Inflammatory macrophage treated with lipopolysaccharide for 4 hours (primary cell): ENCODE measurements at regions not wholly inside any gene's neighbourhood (a gene's known extent, or its start where the extent isn't known, plus 50 kb on each side); places are given as distances from the start of the nearest gene placed in this dataset.
"Not testable (repeated sequence)": the region's sequence is repeated elsewhere in the genome, so short reads cannot be mapped to it uniquely, and the experiment has no call there.

ENCODE experiments used
- DNase-seq: peaks from one replicate; pipeline ENCODE4 v3.0.0-alpha.2; 2020

DNA sequence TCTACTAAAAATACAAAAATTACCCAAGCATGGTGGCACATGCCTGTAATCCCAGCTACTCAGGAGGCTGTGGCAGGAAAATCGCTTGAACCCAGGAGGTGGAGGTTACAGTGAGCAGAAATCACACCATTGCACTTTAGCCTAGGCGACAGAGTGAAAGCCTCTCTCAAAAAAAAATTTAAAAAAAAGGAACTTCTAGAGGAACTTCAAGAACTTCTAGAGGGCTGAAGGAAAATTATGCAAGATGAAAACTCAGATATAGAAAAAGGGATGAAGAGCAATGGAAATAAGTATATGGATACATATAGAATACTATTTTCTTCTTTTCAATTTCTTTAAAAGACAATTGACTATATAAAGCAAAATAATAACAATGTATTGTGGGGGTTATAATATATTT is 51.2 kb upstream of the PRR5 start:
- DNase-seq: peak; percentile 38

DNA sequence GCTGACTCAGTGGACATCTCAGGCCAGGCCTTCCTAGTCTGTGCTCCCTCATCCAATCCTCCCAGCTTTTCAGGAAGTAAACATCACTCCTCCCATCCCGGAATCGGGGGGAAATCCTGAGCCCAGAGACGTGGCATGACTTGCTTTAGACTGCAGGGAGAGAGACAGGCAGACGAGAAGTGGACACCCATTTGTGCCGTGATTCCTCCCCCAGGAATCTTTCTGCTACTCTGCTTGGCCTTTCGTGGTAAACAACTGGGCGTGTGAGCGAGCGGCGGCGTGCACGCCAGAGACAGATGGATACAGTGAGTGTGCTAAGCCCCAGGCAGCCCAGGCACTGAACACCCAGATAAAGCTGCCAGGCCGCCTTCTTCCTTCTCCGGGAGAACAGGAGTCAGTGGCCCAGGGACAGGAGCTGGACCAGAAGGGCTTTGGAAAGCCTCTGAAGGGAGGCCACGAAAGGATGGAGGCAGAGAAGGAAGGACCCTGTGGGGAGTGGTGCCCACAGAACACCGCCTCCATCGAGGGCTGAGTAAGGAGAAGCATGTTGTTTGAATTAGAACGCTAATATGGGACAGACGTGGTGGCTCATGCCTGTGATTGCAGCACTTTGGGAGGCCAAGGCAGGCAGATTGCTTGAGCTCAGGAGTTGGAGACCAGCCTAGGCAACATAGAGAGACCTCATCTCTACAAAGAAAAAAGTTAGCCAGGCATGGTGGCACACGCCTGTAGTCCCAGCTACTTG is 53.0 kb upstream of the PRR5 start:
- DNase-seq: no peak

DNA sequence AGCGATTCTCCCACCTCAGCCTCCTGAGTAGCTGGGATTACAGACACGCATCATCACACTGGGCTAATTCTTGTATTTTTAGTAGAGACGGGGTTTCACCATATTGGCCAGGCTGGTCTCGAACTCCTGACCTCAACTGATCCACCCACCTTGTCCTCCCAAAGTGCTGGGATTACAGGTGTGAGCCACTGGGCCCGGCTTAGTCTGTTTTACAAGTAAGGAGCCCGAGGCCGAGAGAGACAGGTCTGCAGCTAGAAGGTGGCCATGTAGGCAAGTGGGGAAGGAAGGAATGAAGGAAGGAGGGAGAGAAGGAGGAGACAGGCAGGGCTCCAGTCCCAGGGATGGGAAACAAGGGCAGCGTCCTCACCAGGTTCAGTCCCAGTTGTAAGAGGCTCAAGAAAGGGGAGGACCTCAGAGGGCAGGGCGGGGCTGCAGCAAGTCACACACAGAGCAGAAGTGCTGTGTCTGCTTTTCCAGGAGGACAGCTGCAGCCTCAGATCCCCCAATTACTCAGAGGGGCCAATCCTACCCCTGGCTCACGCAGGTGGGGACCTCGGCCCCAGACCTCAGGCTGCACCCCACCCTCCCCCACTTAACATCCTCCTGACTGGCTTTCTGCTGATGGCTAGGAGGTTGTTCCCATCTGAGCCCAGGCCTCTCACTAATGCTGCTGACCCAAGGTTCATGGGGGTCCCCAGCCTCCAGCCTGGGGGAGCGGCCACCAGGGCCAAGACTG is 53.8 kb upstream of the PRR5 start:
- no peak for DNase-seq

DNA sequence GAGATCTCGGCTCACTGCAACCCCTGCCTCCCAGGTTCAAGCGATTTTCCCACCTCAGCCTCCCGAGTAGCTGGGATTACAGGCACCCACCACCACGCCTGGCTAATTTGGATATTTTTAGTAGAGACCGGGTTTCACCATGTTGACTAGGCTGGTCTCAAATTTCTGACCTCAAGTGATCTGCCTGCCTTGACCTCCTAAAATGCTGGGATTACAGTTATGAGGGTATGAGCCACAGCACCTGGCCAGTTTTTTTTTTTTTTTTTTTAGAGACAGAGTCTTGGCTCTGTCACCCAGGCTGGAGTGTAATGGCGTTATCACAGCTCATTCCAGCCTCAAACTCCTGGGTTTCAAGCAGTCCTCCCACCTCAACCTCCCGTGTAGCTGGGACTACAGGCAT is 54.9 kb upstream of the PRR5 start:
- DNase-seq: no peak

DNA sequence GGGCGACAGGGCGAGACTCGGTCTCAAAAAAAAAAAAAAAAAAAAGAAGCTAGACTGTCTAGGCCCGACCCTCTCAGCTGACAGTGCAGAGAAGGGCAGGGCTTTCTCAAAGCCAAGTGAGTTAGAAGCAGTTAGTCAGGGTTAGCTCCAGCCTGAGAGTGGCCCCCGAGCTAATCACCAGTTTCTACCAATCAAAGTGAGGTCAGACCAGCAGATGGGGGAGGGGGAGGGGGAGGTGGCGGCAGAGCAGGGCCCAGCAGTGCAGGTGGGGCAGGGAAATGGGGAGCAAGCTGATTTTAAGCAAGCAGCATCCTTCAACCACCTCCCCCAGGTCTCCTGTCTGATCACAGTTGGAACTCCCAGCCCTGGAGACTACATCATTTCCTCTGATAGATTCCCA is 55.3 kb upstream of the PRR5 start:
- DNase-seq: no peak

DNA sequence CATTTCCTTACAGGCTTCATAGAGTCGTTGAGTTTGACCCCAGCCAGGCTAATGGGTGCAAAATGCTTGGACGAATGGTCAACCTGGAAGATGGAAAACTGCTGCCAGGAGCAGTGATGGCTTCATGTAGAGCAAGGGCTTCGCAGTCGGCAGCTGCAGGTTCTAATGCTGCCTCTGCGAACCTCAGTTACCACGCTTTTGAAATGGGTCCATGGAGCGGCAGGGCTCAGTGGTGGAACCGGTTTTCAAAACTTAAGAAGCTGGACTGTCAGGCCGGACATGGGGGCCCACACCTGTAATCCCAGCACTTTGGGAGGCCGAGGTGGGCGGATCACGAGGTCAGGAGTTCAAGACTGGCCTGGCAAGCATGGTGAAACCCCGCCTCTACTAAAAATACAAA is 55.9 kb upstream of the PRR5 start:
- no peak for DNase-seq

DNA sequence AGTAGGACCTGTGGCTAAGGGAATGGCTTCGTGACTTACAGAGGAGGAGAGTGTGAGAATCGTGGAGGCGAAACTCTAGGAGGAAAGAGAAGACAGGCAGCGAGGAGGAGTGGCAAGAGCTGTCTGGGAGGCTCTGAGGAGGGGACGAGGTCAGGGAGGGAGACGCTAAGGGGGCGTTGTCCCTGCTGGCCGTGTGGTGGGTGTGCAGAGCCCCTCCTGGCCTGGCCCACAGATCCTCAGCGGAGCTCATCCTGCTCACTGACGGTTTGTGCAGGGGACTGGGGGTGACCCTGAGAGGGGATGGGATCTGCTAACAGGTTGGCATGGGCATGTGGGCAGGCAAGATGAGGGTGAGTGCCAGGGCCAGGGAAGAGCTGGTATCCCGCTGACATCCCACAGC is 56.5 kb upstream of the PRR5 start:
- DNase-seq: no peak

DNA sequence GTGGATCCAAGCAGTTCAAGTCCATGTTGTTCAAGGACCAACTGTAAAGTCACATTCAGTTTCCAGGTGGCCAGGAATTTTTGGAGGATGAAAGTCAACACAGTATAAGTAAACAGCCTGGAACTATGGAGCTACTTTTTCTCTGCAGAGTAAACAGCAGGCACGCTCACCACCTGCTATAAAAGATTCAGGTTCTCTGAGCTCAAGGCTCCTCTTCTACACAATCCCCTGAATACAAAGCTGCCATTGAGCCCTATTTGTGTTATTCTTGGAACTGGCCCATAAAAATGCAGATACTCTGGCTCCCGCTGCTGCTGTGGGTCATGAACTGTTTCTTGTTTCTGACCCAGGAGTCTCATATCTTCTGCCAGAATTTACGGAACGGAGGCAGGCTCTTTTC is 56.9 kb upstream of the PRR5 start:
- no peak for DNase-seq

DNA sequence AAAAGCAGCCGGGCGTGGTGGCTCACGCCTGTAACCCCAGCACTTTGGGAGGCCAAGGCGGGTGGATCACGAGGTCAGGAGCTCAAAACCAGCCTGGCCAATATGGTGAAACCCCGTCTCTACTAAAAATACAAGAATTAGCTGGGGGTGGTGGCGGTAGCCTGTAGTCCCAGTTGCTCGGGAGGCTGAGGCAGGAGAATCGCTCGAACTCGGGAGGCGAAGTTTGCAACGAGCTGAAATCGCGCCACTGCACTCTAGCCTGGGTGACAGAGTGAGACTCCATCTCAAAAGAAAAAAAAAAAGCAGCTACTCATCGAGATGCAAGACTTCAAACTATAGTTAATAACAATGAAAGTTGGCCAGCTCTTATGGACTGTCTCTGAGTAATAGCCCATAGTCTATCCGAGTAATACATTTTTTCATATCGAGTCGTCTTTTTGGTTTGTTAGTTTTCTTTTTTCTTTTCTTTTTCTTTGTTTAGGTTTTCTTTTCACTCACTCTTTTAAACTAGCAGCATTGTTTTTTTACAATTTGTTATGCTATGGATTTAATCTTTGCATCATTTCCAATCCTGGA is 58.4 kb upstream of the PRR5 start:
- DNase-seq: not testable (repeated sequence)

DNA sequence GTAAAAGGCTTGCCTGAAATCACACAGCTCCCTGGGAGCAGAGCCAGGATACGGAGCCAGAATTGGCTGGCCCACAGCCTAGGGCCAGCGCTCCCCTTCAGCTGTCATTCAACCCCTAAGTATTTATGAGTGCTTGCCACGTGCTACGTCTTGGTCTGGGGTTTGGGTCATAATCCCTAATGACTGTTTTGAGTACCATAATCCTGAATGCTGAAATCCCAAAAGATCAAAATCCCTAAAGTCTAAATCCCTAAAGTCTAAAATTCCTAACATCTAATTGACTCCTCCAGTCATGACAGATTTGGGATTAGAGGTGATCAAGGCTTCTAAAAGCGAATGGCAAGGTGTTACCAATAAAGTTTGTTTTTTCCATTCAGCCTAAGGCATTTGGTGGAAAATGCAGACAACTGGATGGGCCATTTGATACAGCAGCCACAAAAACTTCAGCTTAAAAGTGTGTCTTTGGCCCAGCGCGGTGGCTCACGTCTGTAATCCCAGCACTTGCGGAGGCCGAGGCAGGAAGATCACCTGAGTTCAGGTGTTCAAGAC is 59.8 kb upstream of the PRR5 start:
- no peak for DNase-seq

DNA sequence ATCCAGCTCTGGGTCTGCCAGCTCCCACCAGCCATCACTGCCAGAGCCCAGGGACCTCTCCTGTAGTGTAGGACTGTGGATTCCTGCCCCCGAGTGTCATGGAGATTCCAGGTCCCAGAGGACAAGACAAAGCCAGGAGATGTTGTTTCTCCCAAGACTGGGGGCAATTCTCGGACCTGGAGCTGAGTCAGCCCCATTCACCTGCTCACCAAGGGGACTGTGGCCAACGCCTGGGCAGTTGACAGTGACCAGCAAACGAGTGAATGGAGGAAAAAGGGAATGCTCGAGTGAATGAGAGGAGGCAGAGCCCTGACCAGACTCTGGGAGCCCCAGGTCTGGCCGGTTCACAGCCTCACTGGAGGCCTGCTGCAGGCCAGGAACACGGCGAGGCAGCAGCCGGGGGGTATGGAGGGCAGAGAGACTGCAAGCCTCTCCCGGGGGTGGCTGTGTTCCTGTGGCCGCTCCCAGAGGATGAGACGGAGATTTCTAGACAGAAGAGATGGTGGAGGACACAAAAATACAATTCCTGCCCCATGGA is 61.3 kb upstream of the PRR5 start:
- DNase-seq: no peak

DNA sequence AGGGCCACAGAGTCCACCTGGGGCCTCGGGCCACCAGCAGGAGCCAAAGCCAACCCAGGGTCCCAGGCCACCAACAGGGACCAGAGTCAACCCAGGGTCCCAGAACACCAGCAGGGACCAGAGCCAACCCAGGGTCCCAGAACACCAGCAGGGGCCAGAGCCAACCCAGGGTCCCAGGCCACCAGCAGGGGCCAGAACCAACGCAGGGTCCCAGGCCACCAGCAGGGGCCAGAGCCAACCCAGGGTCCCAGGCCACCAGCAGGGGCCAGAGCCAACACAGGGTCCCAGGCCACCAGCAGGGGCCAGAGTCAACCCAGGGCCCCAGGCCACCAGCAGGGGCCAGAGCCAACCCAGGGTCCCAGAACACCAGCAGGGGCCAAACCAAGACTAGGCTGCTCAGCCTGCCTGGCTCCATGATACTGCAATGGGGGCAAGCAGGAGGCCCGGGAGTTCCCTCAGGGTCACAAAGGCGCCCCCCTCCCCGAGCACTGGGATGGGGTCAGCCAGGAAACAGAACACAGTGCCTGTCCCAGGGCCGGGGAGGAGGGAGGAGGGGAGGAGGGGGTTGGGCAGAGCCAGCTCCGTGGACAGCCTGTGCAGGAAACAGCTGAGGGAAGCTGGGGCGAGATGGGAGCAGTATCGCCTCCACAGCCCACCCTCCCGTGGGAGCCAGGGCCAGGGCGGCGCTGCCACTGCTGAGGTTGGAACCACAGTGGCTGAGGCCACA is 62.0 kb upstream of the PRR5 start:
- DNase-seq: no peak

DNA sequence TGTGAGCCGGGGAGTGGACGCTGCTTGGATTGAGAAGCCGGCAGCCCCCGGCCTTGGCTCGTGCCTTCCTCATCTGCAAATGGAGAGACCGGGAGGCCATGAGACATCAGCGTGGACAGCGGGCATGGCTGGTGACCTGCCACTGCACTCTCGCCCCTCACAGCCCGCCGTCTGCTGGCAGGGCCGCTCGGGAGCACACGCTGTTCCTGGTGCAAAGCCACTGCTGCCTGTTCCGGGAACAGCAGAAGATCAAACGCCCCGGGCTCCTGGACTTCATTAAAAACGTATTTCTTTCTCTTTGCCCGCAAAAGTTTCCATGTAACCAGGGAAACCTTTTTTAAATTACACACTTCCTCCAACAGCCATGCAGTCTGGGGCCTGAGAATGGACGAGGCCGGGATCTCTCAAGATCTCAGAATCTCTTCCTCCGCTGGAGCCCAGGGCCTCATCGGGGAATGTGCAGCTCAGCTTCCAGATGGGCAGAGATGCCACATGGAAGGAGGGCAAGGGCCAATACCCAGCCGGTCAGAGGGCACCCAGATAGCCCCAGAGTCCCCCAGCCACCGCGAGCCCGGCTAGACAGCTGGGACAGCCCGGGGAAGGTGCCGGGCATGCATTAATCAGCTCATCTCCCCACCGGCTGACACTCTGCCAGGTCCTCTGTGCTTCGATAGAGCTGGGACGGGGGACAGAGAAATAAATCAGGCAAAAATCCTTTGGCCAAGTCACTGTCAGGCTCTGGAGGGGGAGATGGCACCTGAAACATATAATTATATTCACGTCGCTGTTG is 62.8 kb upstream of the PRR5 start:
- DNase-seq: no peak

DNA sequence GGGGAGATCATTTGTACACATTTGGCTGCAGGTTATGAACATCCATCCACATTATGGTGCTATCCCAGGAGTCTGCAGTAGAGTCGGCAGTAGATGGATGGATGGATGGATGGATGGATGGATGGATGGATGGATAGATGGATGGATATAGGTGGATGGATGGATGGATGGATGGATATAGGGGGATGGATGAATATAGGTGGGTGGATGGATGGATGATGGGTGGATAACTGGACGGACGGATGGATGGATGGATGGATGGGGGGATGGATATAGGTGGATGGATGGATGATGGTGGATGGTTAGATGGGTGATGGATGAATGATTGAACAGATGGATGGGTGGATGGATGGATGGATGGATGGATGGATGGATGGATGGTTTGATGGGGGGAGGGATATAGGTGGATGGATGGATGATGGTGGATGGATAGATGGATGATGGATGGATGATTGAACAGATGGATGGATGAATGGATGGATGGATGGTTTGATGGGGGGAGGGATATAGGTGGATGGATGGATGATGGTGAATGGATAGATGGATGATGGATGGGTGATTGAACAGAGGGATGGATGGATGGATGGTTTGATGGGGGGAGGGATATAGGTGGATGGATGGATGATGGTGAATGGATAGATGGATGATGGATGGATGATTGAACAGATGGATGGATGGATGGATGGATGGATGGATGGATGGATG is 65.3 kb upstream of the PRR5 start:
- DNase-seq: not testable (repeated sequence)

DNA sequence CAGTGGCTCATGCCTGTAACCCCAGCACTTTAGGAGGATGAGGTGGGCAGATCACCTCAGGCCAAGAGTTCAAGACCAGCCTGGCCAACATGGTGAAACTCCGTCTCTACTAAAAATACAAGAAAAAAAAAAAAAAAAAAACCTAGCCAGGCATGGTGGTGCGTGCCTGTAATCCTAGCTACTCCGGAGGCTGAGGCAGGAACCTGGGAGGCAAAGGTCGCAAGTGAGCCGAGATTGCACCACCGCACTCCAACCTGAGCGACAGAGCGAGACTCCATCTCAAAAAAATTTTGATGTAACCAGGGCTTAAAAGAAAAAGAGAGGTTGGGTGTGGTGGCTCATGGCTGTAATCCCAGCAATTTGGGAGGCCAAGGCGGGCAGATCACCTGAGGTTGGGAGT is 66.4 kb upstream of the PRR5 start:
- DNase-seq: not testable (repeated sequence)

DNA sequence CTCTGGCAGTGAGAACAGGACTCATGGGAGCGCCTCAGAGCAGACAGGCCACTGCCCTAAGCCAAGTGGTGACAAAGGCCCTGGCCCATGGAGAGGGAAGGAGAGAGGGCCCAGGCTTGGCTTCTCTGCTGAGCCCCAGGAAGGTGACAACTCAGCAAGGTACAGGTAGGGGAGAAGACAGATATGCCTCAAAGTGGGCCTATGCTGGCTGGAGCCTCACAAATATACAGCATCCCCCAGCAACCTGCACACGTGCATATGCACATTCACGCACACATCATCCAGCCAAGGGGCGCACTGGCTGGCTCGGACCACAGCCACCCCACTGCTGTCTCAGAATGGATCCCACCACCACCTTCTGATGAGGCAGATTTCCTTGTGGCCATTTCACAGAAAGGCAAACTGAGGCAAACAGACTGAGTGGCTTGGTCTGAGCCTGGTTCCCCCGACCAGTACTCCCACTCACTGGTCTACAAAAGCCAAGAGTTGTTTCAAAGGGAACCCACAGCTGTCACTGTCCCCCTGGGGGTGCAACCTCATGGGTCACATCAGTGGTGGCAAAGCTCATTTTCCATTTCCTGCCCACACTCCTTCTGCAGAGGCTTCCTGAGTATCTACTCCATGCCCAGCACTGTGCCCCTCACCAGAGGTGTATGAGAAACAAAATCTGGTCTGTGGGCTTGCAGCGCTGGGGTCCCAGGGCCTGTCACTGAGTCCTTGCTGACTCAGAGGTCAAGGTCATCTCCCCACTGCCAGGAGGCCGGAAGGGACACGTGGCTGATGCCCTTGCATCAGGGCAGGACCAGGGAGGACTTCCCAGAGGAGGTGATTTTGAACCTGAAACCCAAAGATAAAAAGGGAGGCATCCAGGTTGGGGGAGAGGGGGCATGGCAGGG is 67.3 kb upstream of the PRR5 start:
- no peak for DNase-seq

DNA sequence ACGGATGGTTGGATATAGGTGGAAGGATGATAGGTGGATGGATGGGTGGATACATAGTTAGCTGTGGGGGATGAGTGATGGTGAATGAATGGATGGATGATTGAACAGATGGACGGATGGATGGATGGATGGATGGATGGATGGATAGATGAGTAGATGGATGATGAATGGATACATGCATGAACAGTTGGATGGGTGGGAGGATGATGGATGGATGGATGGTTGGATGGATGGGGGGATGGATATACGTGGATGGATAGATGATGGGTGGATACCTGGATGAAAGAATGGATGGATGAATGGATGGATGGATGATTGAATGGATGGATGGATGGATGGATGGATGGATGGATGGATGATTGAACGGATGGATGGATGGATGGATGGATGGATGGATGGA is 68.4 kb upstream of the PRR5 start:
- DNase-seq: no peak

DNA sequence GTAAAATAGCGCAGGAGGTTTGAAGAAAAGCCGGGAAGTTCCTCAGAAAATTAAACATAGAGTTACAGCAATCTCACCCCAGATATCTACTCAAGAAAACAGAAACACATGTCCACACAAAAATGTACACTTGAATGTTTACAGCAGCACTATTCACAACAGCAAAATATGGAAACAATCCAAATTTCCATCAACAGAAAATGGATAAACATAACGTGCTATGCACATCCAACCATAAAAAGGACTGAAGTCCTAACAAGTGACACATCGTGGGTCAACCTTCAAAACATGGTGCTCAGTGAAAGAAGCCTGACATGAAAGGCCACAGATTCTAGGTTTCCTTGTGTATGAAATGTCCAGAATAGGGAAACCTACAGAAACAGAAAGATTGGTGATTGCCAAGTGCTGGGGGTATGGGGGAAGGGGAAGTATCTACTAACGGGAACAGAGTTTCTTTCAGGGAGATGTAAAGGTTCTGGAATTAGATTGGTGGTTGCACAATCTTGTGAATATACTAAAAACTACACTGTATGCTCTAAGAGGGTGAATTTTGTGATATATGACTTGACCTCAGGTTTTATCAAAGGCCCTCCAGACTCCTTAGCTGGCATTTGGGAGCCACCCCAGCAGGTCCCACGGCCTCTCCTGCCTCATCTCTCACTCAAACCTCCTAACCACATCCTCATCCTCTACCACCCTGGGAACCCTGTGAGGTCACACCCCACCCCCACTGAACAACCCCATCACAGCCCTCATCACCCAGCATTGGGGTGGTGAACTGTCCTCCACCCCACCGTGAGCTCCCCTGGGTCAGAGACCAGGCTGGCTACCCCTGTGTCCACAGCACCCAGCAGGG is 69.2 kb upstream of the PRR5 start:
- DNase-seq: peak; percentile 55

DNA sequence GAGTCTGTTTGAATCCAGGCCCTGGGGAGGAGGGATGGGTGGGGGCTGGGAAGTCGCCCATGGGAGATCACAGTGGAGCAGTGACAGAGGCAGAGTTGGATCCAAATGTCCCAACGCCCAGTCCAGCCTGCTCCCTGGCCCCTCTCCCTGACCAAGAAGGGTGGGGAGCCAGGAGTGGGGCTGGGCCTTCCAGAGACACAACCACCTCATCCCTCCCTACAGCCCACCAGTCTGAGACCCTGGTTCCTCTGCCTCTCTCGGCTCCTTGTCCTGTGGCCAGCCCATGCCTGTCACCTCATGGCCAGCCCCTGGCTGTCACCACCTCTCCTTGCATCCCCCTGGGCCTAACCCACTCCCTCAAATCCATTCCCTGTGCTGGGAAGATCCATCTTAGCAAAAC is 71.2 kb upstream of the PRR5 start:
- DNase-seq: no peak

DNA sequence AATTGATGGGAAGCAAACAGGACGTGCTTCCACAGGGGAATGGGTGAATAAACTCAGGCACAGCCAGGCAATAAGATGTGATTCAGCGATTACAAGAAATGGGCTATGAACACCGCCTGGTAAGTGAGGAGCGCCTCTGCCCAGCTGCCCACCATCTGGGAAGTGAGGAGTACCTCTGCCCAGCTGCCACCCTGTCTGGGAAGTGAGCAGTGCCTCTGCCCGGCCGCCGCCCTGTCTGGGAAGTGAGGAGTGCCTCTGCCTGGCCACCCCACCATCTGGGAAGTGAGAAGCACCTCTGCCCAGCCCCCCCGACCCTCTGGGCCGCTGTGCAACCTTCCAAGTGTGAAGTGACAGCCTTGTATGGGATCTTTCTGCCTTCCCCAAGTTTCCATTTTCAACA is 73.2 kb upstream of the PRR5 start:
- DNase-seq: no peak
